ENCODE measurements at regions not wholly inside any gene's neighbourhood (a gene's known extent, or its start where the extent isn't known, plus 50 kb on each side); places are given as distances from the start of the nearest gene placed in this dataset.

- TF ChIP-seq POLR2AphosphoS5 (IDR thresholded peaks at IDR 0.05; ENCODE audit: low read depth, low read length) (no peak), TAF1 (IDR thresholded peaks at IDR 0.05; ENCODE audit: borderline replicate concordance, low read depth, low read length) (no peak), POLR2A (IDR thresholded peaks at IDR 0.05; ENCODE audit: low read depth, low read length) (no peak)
These were observed 486.4 kb downstream of the PLPP3 start for GRCh38 chr1:56092684-56093570.
